ENCODE measurements at regions not wholly inside any gene's neighbourhood (a gene's known extent, or its start where the extent isn't known, plus 50 kb on each side); places are given as distances from the start of the nearest gene placed in this dataset.

DNA sequence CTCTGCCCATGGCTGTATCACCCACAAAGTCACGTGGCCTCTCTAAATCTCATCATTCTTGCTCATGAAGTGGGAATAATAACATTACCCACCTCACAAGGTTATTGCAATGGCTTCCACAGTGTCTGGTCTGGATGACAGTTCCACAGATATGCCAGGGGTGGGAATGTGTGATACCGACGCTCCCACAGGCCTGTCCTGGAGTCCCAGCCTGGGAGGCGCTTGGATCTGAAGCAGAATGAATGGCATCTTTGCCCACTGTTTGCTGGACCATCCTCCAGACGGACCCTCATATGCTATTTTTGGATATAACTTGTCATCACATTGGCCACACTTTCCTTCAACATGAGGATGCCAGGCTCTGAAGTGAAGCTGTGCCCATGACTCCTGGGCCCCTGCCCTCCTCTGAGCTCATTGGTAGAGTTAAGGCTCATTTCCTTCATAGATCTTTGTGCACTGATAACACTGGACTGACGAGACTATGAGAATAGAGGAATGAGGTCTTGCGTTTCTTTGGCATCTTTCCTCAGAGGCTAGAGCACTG is 279.8 kb upstream of the ZNF32 start:
- peaks cover 17% of the 10 kb centered on the region for H3K4me1 Mint-ChIP-seq (ENCODE audit: unreplicated experiment)
- peak; percentile 36 for DNase-seq (ENCODE audit: extremely low spot score, unreplicated experiment)
- H3K27me3 Mint-ChIP-seq (ENCODE audit: unreplicated experiment) = peaks cover 6% of the 10 kb centered on the region
- H3K36me3 Mint-ChIP-seq (ENCODE audit: unreplicated experiment) = no peaks in the 10 kb centered on the region
- TF ChIP-seq, protein P1, sequence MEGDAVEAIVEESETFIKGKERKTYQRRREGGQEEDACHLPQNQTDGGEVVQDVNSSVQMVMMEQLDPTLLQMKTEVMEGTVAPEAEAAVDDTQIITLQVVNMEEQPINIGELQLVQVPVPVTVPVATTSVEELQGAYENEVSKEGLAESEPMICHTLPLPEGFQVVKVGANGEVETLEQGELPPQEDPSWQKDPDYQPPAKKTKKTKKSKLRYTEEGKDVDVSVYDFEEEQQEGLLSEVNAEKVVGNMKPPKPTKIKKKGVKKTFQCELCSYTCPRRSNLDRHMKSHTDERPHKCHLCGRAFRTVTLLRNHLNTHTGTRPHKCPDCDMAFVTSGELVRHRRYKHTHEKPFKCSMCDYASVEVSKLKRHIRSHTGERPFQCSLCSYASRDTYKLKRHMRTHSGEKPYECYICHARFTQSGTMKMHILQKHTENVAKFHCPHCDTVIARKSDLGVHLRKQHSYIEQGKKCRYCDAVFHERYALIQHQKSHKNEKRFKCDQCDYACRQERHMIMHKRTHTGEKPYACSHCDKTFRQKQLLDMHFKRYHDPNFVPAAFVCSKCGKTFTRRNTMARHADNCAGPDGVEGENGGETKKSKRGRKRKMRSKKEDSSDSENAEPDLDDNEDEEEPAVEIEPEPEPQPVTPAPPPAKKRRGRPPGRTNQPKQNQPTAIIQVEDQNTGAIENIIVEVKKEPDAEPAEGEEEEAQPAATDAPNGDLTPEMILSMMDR (IDR thresholded peaks at IDR 0.05) = no peak
- H3K4me3 Mint-ChIP-seq (ENCODE audit: unreplicated experiment) = no peak overlapping the region
- no peak overlapping the region for H3K27ac Mint-ChIP-seq (ENCODE audit: unreplicated experiment)
- no peaks in the 10 kb centered on the region for H3K9me3 Mint-ChIP-seq (ENCODE audit: unreplicated experiment)

DNA sequence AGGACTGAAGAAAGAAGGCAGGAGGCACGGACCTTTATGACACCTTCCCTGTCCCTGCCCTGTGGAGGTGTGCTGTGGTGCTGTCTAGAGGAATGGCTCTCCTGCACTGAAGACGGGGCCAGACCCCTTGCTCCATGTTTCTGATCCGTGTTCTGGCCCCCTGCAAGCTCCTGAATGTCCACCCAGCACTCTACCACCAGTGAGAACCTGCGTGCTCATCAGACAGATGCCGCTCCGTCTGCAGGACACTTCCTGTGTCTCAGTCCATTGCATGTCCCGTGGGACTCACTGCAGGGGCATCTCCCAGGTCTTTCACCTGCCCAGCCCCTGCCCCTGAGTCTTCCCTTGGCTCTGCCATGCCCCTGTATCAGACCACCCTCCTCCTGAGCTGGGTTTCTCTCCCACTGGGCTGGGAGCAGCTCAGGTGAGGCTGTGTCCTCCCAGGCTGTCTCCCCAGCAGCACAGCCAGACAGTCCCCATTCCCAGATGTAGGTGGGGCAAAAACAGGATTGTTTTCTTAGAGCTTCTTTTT is 278.3 kb upstream of the ZNF32 start:
- H3K4me1 Mint-ChIP-seq (ENCODE audit: unreplicated experiment) = peaks cover 17% of the 10 kb centered on the region
- H3K27me3 Mint-ChIP-seq (ENCODE audit: unreplicated experiment) = peaks cover 6% of the 10 kb centered on the region
- TF ChIP-seq, protein P1 (IDR thresholded peaks at IDR 0.05) = no peak

DNA sequence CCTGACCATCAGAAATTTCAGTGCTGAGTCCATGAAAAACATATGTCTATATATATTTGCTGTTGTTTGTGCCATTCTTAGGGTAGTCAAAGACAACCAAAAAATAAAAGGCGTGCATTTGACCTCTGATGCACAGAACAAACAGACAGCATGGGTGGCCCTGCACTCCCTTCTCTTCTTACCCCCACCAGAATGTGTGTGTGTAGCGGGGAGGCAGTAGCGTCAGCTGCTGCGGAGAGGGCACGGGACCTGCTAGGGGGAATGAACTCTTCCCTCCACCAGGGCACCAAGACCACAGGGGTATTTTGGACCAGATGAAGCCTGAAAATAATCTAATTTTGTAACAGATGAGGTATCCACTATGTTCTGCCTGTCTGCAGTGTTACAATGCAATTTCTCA is 277.7 kb upstream of the ZNF32 start:
- Mint-ChIP-seq H3K4me1 (ENCODE audit: unreplicated experiment) (peaks cover 11% of the 10 kb centered on the region), H3K27me3 (ENCODE audit: unreplicated experiment) (peaks cover 6% of the 10 kb centered on the region), H3K27ac (ENCODE audit: unreplicated experiment) (no peak overlapping the region), H3K9me3 (ENCODE audit: unreplicated experiment) (no peaks in the 10 kb centered on the region), H3K36me3 (ENCODE audit: unreplicated experiment) (no peaks in the 10 kb centered on the region), H3K4me3 (ENCODE audit: unreplicated experiment) (no peak overlapping the region)
- peak; percentile 48 for DNase-seq (ENCODE audit: extremely low spot score, unreplicated experiment)
- TF ChIP-seq, protein P1 (IDR thresholded peaks at IDR 0.05) = no peak

More for the DNA sequence above, 278.3 kb upstream of the ZNF32 start:
- Mint-ChIP-seq H3K4me3 (ENCODE audit: unreplicated experiment) (no peak overlapping the region), H3K36me3 (ENCODE audit: unreplicated experiment) (no peaks in the 10 kb centered on the region), H3K9me3 (ENCODE audit: unreplicated experiment) (no peaks in the 10 kb centered on the region), H3K27ac (ENCODE audit: unreplicated experiment) (no peak overlapping the region)
- peak; percentile 76 for DNase-seq (ENCODE audit: extremely low spot score, unreplicated experiment)

DNA sequence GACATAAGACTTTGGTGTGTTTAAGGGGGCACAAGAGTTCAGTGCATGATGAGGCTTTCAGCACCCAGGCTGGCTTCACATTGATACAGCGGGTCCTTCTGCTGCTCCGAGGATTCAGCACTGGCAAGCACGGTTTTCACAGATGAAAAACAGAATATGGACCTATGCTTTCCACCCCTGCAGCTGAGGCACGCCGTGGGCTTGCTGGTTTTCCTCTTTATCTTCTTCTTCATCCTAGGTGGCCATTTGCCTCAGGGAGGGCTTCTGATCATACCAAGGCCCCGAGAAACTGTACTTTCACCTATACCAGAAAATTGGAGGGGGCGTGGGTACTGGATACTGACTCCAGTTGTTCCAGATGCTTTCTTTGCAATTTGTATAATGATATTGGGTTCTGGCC is 277.1 kb upstream of the ZNF32 start:
- no peaks in the 10 kb centered on the region for H3K36me3 Mint-ChIP-seq (ENCODE audit: unreplicated experiment)
- peak; percentile 34 for DNase-seq (ENCODE audit: extremely low spot score, unreplicated experiment)
- H3K4me1 Mint-ChIP-seq (ENCODE audit: unreplicated experiment) = peaks cover 6% of the 10 kb centered on the region
- peaks cover 6% of the 10 kb centered on the region for H3K27me3 Mint-ChIP-seq (ENCODE audit: unreplicated experiment)
- no peak overlapping the region for H3K4me3 Mint-ChIP-seq (ENCODE audit: unreplicated experiment)
- H3K9me3 Mint-ChIP-seq (ENCODE audit: unreplicated experiment) = no peaks in the 10 kb centered on the region
- no peak overlapping the region for H3K27ac Mint-ChIP-seq (ENCODE audit: unreplicated experiment)
- TF ChIP-seq, protein P1 (IDR thresholded peaks at IDR 0.05) = no peak

DNA sequence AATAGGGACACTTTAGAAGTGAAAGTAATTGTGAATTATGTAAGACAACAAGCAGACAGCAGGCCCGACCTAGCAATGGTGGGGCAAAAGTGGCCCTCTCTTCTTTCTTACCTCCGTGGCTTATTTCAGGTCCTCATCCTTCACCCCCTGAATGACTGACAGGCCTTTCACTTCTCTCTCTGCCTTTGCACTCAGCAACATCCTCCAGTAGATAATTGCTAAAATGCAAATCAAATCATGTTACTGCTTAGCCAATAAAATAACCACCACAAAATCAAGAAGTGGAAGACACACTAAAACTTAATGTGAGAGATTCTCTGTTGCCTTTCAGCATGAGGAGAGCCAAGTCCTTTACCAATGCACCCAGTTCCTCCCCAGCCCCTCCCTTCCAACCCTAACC is 274.6 kb upstream of the ZNF32 start:
- no peak for DNase-seq (ENCODE audit: extremely low spot score, unreplicated experiment)
- H3K4me1 Mint-ChIP-seq (ENCODE audit: unreplicated experiment) = no peaks in the 10 kb centered on the region
- no peak overlapping the region for H3K27ac Mint-ChIP-seq (ENCODE audit: unreplicated experiment)
- H3K9me3 Mint-ChIP-seq (ENCODE audit: unreplicated experiment) = no peaks in the 10 kb centered on the region
- no peak overlapping the region for H3K4me3 Mint-ChIP-seq (ENCODE audit: unreplicated experiment)
- H3K36me3 Mint-ChIP-seq (ENCODE audit: unreplicated experiment) = peaks cover 2% of the 10 kb centered on the region
- TF ChIP-seq, protein P1 (IDR thresholded peaks at IDR 0.05) = no peak
- H3K27me3 Mint-ChIP-seq (ENCODE audit: unreplicated experiment) = peaks cover 6% of the 10 kb centered on the region

All from osteocyte (in vitro differentiated cells).